ENCODE measurements at regions not wholly inside any gene's neighbourhood (a gene's known extent, or its start where the extent isn't known, plus 50 kb on each side); places are given as distances from the start of the nearest gene placed in this dataset.

GRCh38 chr2:207284556-207285472, 119.1 kb upstream of the KLF7 start:
- H3K9me2 ChIP-seq (replicated peaks; ENCODE audit: insufficient read depth, low read length) = no peaks in the 10 kb centered on the region
- H2AFZ ChIP-seq (ENCODE audit: low read depth, low read length, severe bottlenecking) = no peak overlapping the region
- H4K20me1 ChIP-seq (ENCODE audit: low read depth, low read length) = no peaks in the 10 kb centered on the region
- H3K4me2 ChIP-seq (ENCODE audit: low read depth, low read length, poor library complexity, severe bottlenecking) = no peak overlapping the region
- H3K27me3 ChIP-seq (ENCODE audit: low read length) = no peaks in the 10 kb centered on the region
- H3K36me3 ChIP-seq (ENCODE audit: low read length) = no peaks in the 10 kb centered on the region
- H3K27ac ChIP-seq (ENCODE audit: low read depth, low read length) = no peak overlapping the region
- TF ChIP-seq, protein P1, sequence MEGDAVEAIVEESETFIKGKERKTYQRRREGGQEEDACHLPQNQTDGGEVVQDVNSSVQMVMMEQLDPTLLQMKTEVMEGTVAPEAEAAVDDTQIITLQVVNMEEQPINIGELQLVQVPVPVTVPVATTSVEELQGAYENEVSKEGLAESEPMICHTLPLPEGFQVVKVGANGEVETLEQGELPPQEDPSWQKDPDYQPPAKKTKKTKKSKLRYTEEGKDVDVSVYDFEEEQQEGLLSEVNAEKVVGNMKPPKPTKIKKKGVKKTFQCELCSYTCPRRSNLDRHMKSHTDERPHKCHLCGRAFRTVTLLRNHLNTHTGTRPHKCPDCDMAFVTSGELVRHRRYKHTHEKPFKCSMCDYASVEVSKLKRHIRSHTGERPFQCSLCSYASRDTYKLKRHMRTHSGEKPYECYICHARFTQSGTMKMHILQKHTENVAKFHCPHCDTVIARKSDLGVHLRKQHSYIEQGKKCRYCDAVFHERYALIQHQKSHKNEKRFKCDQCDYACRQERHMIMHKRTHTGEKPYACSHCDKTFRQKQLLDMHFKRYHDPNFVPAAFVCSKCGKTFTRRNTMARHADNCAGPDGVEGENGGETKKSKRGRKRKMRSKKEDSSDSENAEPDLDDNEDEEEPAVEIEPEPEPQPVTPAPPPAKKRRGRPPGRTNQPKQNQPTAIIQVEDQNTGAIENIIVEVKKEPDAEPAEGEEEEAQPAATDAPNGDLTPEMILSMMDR (IDR thresholded peaks at IDR 0.05; ENCODE audit: insufficient read depth, low read length, poor library complexity, severe bottlenecking) = no peak
- no peak for TF ChIP-seq EZH2phosphoT487 (conservative IDR thresholded peaks at IDR 0.05; ENCODE audit: low read length)
- H3K4me3 ChIP-seq (ENCODE audit: insufficient read depth, low read length, poor library complexity, severe bottlenecking) = no peak overlapping the region
- H3K79me2 ChIP-seq (ENCODE audit: insufficient read depth, low read length) = no peaks in the 10 kb centered on the region
- H3K9ac ChIP-seq (ENCODE audit: low read length) = no peak overlapping the region
- H3K9me3 ChIP-seq (ENCODE audit: insufficient read depth, low read length) = no peaks in the 10 kb centered on the region
- H3F3A ChIP-seq (ENCODE audit: insufficient read depth) = no peaks in the 10 kb centered on the region

GRCh38 chr2:207285473-207285815, 119.7 kb upstream of the KLF7 start:
- no peaks in the 10 kb centered on the region for H3F3A ChIP-seq (ENCODE audit: insufficient read depth)
- no peaks in the 10 kb centered on the region for H3K79me2 ChIP-seq (ENCODE audit: insufficient read depth, low read length)
- no peak overlapping the region for H2AFZ ChIP-seq (ENCODE audit: low read depth, low read length, severe bottlenecking)
- no peak overlapping the region for H3K27ac ChIP-seq (ENCODE audit: low read depth, low read length)
- no peak for TF ChIP-seq EZH2phosphoT487 (conservative IDR thresholded peaks at IDR 0.05; ENCODE audit: low read length)
- TF ChIP-seq, protein P1 (IDR thresholded peaks at IDR 0.05; ENCODE audit: insufficient read depth, low read length, poor library complexity, severe bottlenecking) = no peak
- H3K36me3 ChIP-seq (ENCODE audit: low read length) = no peaks in the 10 kb centered on the region
- H3K9me2 ChIP-seq (replicated peaks; ENCODE audit: insufficient read depth, low read length) = no peaks in the 10 kb centered on the region
- H3K9me3 ChIP-seq (ENCODE audit: insufficient read depth, low read length) = no peaks in the 10 kb centered on the region
- H3K4me2 ChIP-seq (ENCODE audit: low read depth, low read length, poor library complexity, severe bottlenecking) = no peak overlapping the region
- no peaks in the 10 kb centered on the region for H4K20me1 ChIP-seq (ENCODE audit: low read depth, low read length)
- no peak overlapping the region for H3K9ac ChIP-seq (ENCODE audit: low read length)
- H3K27me3 ChIP-seq (ENCODE audit: low read length) = no peaks in the 10 kb centered on the region
- H3K4me3 ChIP-seq (ENCODE audit: insufficient read depth, low read length, poor library complexity, severe bottlenecking) = no peak overlapping the region

DNA sequence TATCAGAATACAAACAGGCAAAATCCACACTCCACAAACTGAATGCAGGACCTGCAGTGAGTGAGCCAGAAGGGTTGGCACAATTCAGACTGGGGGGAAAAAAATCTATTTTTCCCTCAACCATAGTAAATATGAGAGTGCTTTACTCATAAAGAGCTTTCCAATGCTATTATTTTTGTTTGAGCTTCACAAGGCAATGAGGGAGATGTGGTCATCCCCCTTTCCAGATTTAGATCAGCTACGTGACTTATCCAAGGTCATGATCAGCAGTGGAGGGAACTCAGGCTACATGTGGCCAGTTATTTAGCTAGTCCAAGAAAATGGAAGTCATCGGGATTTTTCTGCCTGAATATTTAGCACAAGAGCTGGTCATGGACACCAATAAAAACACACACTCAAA, 120.4 kb upstream of the KLF7 start:
- no peak for TF ChIP-seq EZH2phosphoT487 (conservative IDR thresholded peaks at IDR 0.05; ENCODE audit: low read length)
- TF ChIP-seq, protein P1 (IDR thresholded peaks at IDR 0.05; ENCODE audit: insufficient read depth, low read length, poor library complexity, severe bottlenecking) = no peak
- no peak overlapping the region for H3K27ac ChIP-seq (ENCODE audit: low read depth, low read length)
- no peak overlapping the region for H3K9ac ChIP-seq (ENCODE audit: low read length)
- H3K36me3 ChIP-seq (ENCODE audit: low read length) = no peaks in the 10 kb centered on the region
- H3K9me3 ChIP-seq (ENCODE audit: insufficient read depth, low read length) = no peaks in the 10 kb centered on the region
- H3K9me2 ChIP-seq (replicated peaks; ENCODE audit: insufficient read depth, low read length) = no peaks in the 10 kb centered on the region
- no peak overlapping the region for H3K4me2 ChIP-seq (ENCODE audit: low read depth, low read length, poor library complexity, severe bottlenecking)
- no peak overlapping the region for H3K4me3 ChIP-seq (ENCODE audit: insufficient read depth, low read length, poor library complexity, severe bottlenecking)
- H4K20me1 ChIP-seq (ENCODE audit: low read depth, low read length) = no peaks in the 10 kb centered on the region
- no peaks in the 10 kb centered on the region for H3F3A ChIP-seq (ENCODE audit: insufficient read depth)
- H2AFZ ChIP-seq (ENCODE audit: low read depth, low read length, severe bottlenecking) = no peak overlapping the region
- no peaks in the 10 kb centered on the region for H3K79me2 ChIP-seq (ENCODE audit: insufficient read depth, low read length)
- H3K27me3 ChIP-seq (ENCODE audit: low read length) = no peaks in the 10 kb centered on the region

Data from SU-DHL-6 (cell line).